Stomach (tissue), 8 donors: ENCODE measurements at regions not wholly inside any gene's neighbourhood (a gene's known extent, or its start where the extent isn't known, plus 50 kb on each side); places are given as distances from the start of the nearest gene placed in this dataset.
"Not testable (repeated sequence)": the region's sequence is repeated elsewhere in the genome, so short reads cannot be mapped to it uniquely, and the experiment has no call there.

Source experiments
- DNase-seq, 2 donors: peaks; one replicate each; pipeline versions ENCODE4 v3.0.0 to v3.0.0-alpha.2; 2013 to 2019
- H3K27ac ChIP-seq, 5 donors: fragments of 200-600 bp in 4 of 5; sonication (generic) in 4 of 5; one replicate each; pipeline ENCODE4 v1.5.1; 2013 to 2019; ENCODE audit warnings: mild to moderate bottlenecking in 1 of 5, moderate library complexity in 1 of 5
- H3K27me3 ChIP-seq, 3 donors: fragments of 200-600 bp; sonication (generic); one replicate each; pipeline ENCODE4 v1.5.1; 2017 to 2019; ENCODE audit warnings: mixed run types in 1 of 3
- H3K36me3 ChIP-seq, 4 donors: fragments of 200-600 bp; sonication (generic); 1 replicate in 3 of 4; 2 replicates in 1 of 4; pipeline ENCODE4 v1.5.1; 2016 to 2019
- H3K4me1 ChIP-seq, 4 donors: fragments of 200-600 bp; sonication (generic); one replicate each; pipeline ENCODE4 v1.5.1; 2016 to 2019
- H3K4me3 ChIP-seq, 4 donors: fragments of 200-600 bp; sonication (generic) in 3 of 4; one replicate each; pipeline ENCODE4 v1.5.1; 2016 to 2019; ENCODE audit warnings: mild to moderate bottlenecking in 1 of 4
- H3K9me3 ChIP-seq, 4 donors: fragments of 200-600 bp; sonication (generic); one replicate each; pipeline ENCODE4 v1.5.1; 2016 to 2019
- EP300 ChIP-seq: sonication (generic); formaldehyde crosslinking; IDR thresholded peaks from one replicate; pipeline ENCODE4 v1.6.1; 2017; ENCODE audit warnings: antibody characterized with exemption
- POLR2A ChIP-seq, 4 donors: fragments of 450-650 bp; IDR thresholded peaks; one replicate each; pipeline ENCODE4 v1.6.1; 2016; ENCODE audit warnings: antibody characterized with exemption in 4 of 4, control low read depth in 2 of 4, mild to moderate bottlenecking in 1 of 4, moderate library complexity in 1 of 4
- POLR2AphosphoS5 ChIP-seq, 3 donors: sonication (generic); formaldehyde crosslinking; IDR thresholded peaks; one replicate each; pipeline ENCODE4 v1.6.1; 2016; ENCODE audit warnings: antibody characterized with exemption in 3 of 3
- WGBS, 5 donors: extraction: QIAGEN DNeasy Blood & Tissue Kit in 3 of 5; methylation state at CpG; one replicate each; pipeline versions ENCODE4 v1.1.5 to v1.1.7; 2013 to 2018; 5-methylcytosine and 5-hydroxymethylcytosine counted together
- intact Hi-C: fragments of 100-400 bp; cut with DNase I; formaldehyde crosslinking; loops from one replicate; pipeline ENCODE4 v1.15.1; 2023; ENCODE audit warnings: low total_unique reads
- TF ChIP-seq, protein P1 (sequence below), 7 experiments: fragments of 450-650 bp in 4 of 7; fragments of 200-600 bp in 3 of 7; sonication (generic) in 3 of 7; IDR thresholded peaks; one replicate each; pipeline ENCODE4 v1.5.1; 2016 to 2019; ENCODE audit warnings: antibody characterized with exemption in 7 of 7, control low read depth in 2 of 7, mild to moderate bottlenecking in 1 of 7
- donor health status: healthy with polysubstance abuse.
- donor health status: Bipolar disorder and iron deficiency.
- donor health status: healthy.

DNA sequence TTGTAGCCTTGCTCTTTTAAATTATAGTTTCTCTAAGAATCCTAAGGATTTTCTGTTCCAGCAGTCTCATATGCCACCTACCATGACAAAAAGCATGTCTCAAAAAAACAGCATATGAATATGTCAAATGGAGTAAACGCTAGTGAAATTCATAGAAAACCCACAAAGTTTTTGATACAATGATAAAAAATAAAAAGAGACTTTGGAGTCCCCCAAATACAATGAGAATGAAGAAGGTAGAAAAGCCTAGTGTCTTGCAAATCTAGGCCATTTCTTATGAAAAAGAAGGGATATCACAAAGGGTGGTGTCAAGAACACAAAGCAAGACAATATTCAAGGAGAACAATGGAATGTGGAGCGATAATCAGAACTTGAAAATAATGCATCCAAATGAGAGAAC lies 668.5 kb downstream of the PLOD2 start:
- intact Hi-C loops, result no loop called here

DNA sequence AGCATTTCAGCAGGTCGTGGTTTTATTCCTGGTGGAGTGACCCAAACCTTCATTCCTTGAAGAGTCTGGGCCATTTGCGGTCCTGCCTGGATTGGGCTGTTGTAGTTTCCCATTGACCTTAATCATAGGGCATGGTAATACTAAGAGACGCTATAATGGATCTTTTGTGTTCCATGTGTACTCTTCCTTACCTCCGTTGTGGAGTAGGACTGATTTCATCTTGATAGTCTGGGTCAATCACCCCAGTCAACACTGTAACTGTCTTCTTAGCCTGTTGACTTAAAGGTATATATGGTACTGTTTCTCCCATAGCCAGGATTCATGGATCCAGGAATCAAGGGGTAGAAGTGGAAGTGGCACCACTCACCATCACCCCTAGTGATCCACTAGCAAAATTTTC lies 643.6 kb downstream of the PLOD2 start:
- H3K9me3 ChIP-seq, H3K4me3 ChIP-seq, H3K27ac ChIP-seq, H3K36me3 ChIP-seq, intact Hi-C loops, H3K4me1 ChIP-seq, H3K27me3 ChIP-seq, DNase-seq: not testable (repeated sequence)
- 77 to 90% (median 82%) methylated on average over 4 of the region's 4 CpGs for WGBS, 5 donors

More for the DNA sequence above, 668.5 kb downstream of the PLOD2 start:
- DNase-seq, result no peak
- no peak overlapping the region for H3K27ac ChIP-seq
- H3K27me3 ChIP-seq, result no peaks in the 10 kb centered on the region
- no peak overlapping the region for H3K4me3 ChIP-seq
- H3K36me3 ChIP-seq, result no peaks in the 10 kb centered on the region
- WGBS, 5 donors, result 80 to 91% (median 84%) methylated on average over 2 of the region's 2 CpGs
- no peaks in the 10 kb centered on the region for H3K9me3 ChIP-seq
- no peak for TF ChIP-seq EP300
- TF ChIP-seq, protein P1, sequence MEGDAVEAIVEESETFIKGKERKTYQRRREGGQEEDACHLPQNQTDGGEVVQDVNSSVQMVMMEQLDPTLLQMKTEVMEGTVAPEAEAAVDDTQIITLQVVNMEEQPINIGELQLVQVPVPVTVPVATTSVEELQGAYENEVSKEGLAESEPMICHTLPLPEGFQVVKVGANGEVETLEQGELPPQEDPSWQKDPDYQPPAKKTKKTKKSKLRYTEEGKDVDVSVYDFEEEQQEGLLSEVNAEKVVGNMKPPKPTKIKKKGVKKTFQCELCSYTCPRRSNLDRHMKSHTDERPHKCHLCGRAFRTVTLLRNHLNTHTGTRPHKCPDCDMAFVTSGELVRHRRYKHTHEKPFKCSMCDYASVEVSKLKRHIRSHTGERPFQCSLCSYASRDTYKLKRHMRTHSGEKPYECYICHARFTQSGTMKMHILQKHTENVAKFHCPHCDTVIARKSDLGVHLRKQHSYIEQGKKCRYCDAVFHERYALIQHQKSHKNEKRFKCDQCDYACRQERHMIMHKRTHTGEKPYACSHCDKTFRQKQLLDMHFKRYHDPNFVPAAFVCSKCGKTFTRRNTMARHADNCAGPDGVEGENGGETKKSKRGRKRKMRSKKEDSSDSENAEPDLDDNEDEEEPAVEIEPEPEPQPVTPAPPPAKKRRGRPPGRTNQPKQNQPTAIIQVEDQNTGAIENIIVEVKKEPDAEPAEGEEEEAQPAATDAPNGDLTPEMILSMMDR (IDR thresholded peaks at IDR 0.05), result no peak
- TF ChIP-seq POLR2AphosphoS5 (IDR thresholded peaks at IDR 0.05), result no peak
- no peak for TF ChIP-seq POLR2A (IDR thresholded peaks at IDR 0.05)
- no peaks in the 10 kb centered on the region for H3K4me1 ChIP-seq

DNA sequence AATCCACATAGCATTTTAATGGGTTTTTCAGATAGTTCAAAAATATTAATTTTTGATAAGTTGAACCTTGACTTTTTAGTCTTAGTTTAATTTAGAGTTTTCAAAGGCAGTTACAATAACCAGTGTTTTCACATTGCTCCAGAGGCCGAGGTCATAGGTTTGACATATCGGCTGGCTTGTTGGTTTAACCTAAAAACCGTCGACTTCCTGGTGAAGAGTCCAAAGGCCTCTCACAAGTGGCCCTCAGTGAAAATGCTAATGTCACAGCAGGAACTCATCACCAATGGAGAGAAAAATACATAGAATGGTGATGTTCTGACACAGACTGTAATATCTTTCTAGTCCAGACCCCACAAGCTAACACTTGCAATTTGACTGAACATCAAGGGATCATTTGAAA lies 642.3 kb downstream of the PLOD2 start:
- no peaks in the 10 kb centered on the region for H3K4me1 ChIP-seq
- intact Hi-C loops, result no loop called here
- no peaks in the 10 kb centered on the region for H3K27me3 ChIP-seq
- H3K9me3 ChIP-seq, result no peaks in the 10 kb centered on the region
- 33 to 63% (median 58%) methylated on average over 4 of the region's 4 CpGs for WGBS, 5 donors
- no peak for TF ChIP-seq EP300
- TF ChIP-seq, protein P1 (IDR thresholded peaks at IDR 0.05), result no peak
- TF ChIP-seq POLR2A (IDR thresholded peaks at IDR 0.05), result no peak
- TF ChIP-seq POLR2AphosphoS5 (IDR thresholded peaks at IDR 0.05), result no peak
- DNase-seq, result no peak
- no peak overlapping the region for H3K27ac ChIP-seq
- no peaks in the 10 kb centered on the region for H3K36me3 ChIP-seq
- H3K4me3 ChIP-seq, result no peak overlapping the region

DNA sequence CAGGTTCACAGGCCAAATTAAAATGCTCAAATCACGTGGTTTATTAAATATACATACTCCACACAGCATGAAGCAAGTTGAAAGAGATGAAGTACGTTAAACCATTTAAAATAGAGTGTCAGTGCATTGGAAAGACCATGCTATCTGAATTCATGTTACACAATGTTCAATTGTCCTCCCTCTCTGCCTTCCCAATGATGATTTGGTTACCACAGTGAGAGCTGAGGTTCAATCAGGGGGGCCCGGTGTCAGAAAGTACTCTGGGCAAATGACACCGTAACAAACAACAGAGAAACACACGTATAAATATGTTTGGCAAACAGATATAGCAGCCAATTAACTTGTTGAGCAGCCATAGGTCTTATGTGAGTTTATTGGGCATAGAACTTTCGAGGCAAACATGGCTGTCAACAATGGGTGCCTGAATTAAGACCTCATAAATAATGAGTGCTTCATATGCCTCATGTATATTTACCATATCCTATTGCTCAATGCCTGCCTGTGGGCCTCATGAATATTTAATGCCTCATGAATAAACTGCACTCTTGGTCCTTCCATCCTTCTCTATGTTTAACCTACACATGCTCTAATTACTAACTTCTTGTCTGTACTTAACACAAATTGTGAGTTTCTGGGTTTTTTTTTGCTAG lies 641.5 kb downstream of the PLOD2 start:
- DNase-seq, result no peak
- H3K4me3 ChIP-seq, result no peak overlapping the region
- H3K9me3 ChIP-seq, result no peaks in the 10 kb centered on the region
- H3K36me3 ChIP-seq, result no peaks in the 10 kb centered on the region
- no peak overlapping the region for H3K27ac ChIP-seq
- no peaks in the 10 kb centered on the region for H3K4me1 ChIP-seq
- TF ChIP-seq EP300 (no peak), POLR2AphosphoS5 (IDR thresholded peaks at IDR 0.05) (no peak)
- TF ChIP-seq, protein P1 (IDR thresholded peaks at IDR 0.05), result no peak
- H3K27me3 ChIP-seq, result no peaks in the 10 kb centered on the region
- intact Hi-C loops, result no loop called here
- WGBS, 5 donors, result 60 to 69% (median 64%) methylated on average over 6 of the region's 6 CpGs

DNA sequence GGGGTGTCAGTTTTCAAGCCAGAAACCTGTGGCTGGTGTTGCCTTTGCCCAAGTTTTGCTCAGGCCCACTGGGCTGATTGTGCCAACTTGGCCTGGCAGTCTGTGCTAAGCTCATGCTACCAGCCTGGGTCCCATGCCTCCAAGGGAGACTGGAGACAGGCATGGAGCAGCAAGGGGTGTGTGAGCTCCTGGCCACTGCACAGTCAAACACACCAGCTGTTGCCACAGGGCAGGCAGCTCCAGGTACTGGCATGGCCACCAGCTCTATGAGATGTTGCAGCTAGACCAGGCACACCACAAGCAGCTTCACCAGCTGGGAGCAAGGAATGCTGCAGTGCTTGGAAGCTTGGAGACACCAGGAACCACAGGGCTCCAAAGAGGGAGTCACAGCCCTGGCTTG lies 638.8 kb downstream of the PLOD2 start:
- H3K36me3 ChIP-seq, result no peaks in the 10 kb centered on the region
- intact Hi-C loops, result no loop called here
- H3K27ac ChIP-seq, result no peak overlapping the region
- TF ChIP-seq POLR2AphosphoS5 (IDR thresholded peaks at IDR 0.05) (no peak), EP300 (no peak), POLR2A (IDR thresholded peaks at IDR 0.05) (no peak)
- TF ChIP-seq, protein P1 (IDR thresholded peaks at IDR 0.05), result no peak
- no peaks in the 10 kb centered on the region for H3K4me1 ChIP-seq
- no peak overlapping the region for H3K4me3 ChIP-seq
- no peak for DNase-seq
- no peaks in the 10 kb centered on the region for H3K9me3 ChIP-seq
- no peaks in the 10 kb centered on the region for H3K27me3 ChIP-seq
